GM23338 (cell line): ENCODE measurements at regions not wholly inside any gene's neighbourhood (a gene's known extent, or its start where the extent isn't known, plus 50 kb on each side); places are given as distances from the start of the nearest gene placed in this dataset.

Experiments
- ATAC-seq: fragments of 200-7000 bp; cut with Tn5 transposase; 3 replicates; pipeline ENCODE4 v1.9.1; 2020
- DNase-seq: peaks from one replicate; pipeline ENCODE4 v3.0.0-alpha.2; 2015; ENCODE audit warnings: low spot score
- H2AFZ ChIP-seq: fragments of 200-600 bp; sonication (generic); 2 replicates; pipeline ENCODE4 v1.8.0; 2016; ENCODE audit warnings: antibody characterized with exemption, mild to moderate bottlenecking, moderate library complexity
- H3F3A ChIP-seq: fragments of 200-600 bp; sonication (generic); replicated peaks from 2 replicates; pipeline ENCODE4 v1.8.0; 2017; ENCODE audit warnings: antibody characterized with exemption, mixed run types, low read depth
- H3K27ac ChIP-seq: fragments of 200-600 bp; sonication (generic); 2 replicates; pipeline ENCODE4 v1.6.1; 2016; ENCODE audit warnings: low read depth
- H3K27me3 ChIP-seq: fragments of 200-600 bp; sonication (generic); 2 replicates; pipeline ENCODE4 v1.8.0; 2016; ENCODE audit warnings: mild to moderate bottlenecking, mixed run types, moderate library complexity; ENCODE audit not compliant: insufficient read depth
- H3K36me3 ChIP-seq: fragments of 200-600 bp; sonication (generic); 2 replicates; pipeline ENCODE4 v1.8.0; 2016; ENCODE audit warnings: mild to moderate bottlenecking; ENCODE audit not compliant: insufficient read depth
- H3K4me1 ChIP-seq: fragments of 200-600 bp; sonication (generic); 2 replicates; pipeline ENCODE4 v1.8.0; 2016; ENCODE audit warnings: mild to moderate bottlenecking, moderate library complexity; ENCODE audit not compliant: insufficient read depth
- H3K4me2 ChIP-seq: fragments of 200-600 bp; sonication (generic); 2 replicates; pipeline ENCODE4 v1.7.1; 2017; ENCODE audit warnings: mixed run types
- H3K4me3 ChIP-seq: fragments of 200-600 bp; sonication (generic); 2 replicates; pipeline ENCODE4 v1.6.1; 2016; ENCODE audit warnings: mixed run types
- H3K79me2 ChIP-seq: fragments of 200-600 bp; sonication (generic); replicated peaks from 2 replicates; pipeline ENCODE4 v1.8.0; 2017; ENCODE audit warnings: mild to moderate bottlenecking; ENCODE audit not compliant: insufficient read depth
- H3K9me2 ChIP-seq: fragments of 200-600 bp; sonication (generic); 2 replicates; pipeline ENCODE4 v1.8.0; 2017; ENCODE audit not compliant: insufficient read depth
- H4K20me1 ChIP-seq: fragments of 200-600 bp; sonication (generic); replicated peaks from 2 replicates; pipeline ENCODE4 v1.8.0; 2017; ENCODE audit warnings: mild to moderate bottlenecking; ENCODE audit not compliant: insufficient read depth
- H3K27ac Mint-ChIP-seq: 2 replicates; pipeline ENCODE4 v1.8.0; 2020; ENCODE audit warnings: inconsistent platforms, mild to moderate bottlenecking, moderate library complexity, mixed read lengths
- H3K27me3 Mint-ChIP-seq: 3 replicates; pipeline ENCODE4 v1.8.0; 2022; ENCODE audit warnings: low read depth, mild to moderate bottlenecking, moderate library complexity, mixed read lengths, inconsistent platforms; ENCODE audit not compliant: insufficient read depth, poor library complexity
- H3K36me3 Mint-ChIP-seq: 3 replicates; pipeline ENCODE4 v1.8.0; 2021; ENCODE audit warnings: low read depth, mild to moderate bottlenecking, inconsistent platforms, moderate library complexity, mixed read lengths
- H3K4me1 Mint-ChIP-seq: 3 replicates; pipeline ENCODE4 v1.8.0; 2020; ENCODE audit warnings: mild to moderate bottlenecking, inconsistent platforms, mixed read lengths
- H3K4me3 Mint-ChIP-seq: 3 replicates; pipeline ENCODE4 v1.8.0; 2021; ENCODE audit warnings: moderate library complexity, mild to moderate bottlenecking, inconsistent platforms, mixed read lengths
- H3K9me3 Mint-ChIP-seq: 3 replicates; pipeline ENCODE4 v1.8.0; 2020; ENCODE audit warnings: moderate library complexity, mild to moderate bottlenecking, inconsistent platforms, mixed read lengths
- CREB1 ChIP-seq: fragments of 250-450 bp; sonication (Bioruptor Pico); IDR thresholded peaks from 2 replicates; pipeline ENCODE4 v1.5.0; 2020; ENCODE audit warnings: low read depth, mild to moderate bottlenecking, moderate library complexity
- CTCF ChIP-seq, 2 experiments: fragments of 200-600 bp in 1 of 2; sonication (generic) in 1 of 2; conservative IDR thresholded peaks; 2 replicates each; pipeline versions ENCODE4 v1.5.1 to v1.6.1; 2016 to 2017; ENCODE audit warnings: antibody characterized with exemption in 2 of 2, low read depth in 2 of 2, mild to moderate bottlenecking in 2 of 2, moderate library complexity in 1 of 2
- EZH2 ChIP-seq: fragments of 200-600 bp; sonication (generic); IDR thresholded peaks from one replicate; pipeline ENCODE4 v1.8.0; 2017; ENCODE audit warnings: antibody characterized with exemption, mild to moderate bottlenecking, low read depth; ENCODE audit not compliant: unreplicated experiment
- NANOG ChIP-seq: IDR thresholded peaks from 2 replicates; pipeline ENCODE4 v1.6.1; 2016; ENCODE audit warnings: antibody characterized with exemption, borderline replicate concordance
- POLR2AphosphoS5 ChIP-seq: IDR thresholded peaks from 2 replicates; pipeline ENCODE4 v1.6.1; 2016; ENCODE audit warnings: antibody characterized with exemption, low read depth
- STAT1 ChIP-seq: IDR thresholded peaks from one replicate; pipeline ENCODE4 v1.6.1; 2016; ENCODE audit warnings: antibody characterized with exemption; ENCODE audit not compliant: unreplicated experiment
- ZNF114 ChIP-seq: fragments of 250-450 bp; sonication (Bioruptor Pico); IDR thresholded peaks from 2 replicates; pipeline ENCODE4 v1.5.0; 2020; ENCODE audit warnings: mild to moderate bottlenecking, moderate library complexity
- ZNF331 ChIP-seq: fragments of 250-450 bp; sonication (Bioruptor Pico); IDR thresholded peaks from 2 replicates; pipeline ENCODE4 v1.5.0; 2020; ENCODE audit warnings: low read depth, mild to moderate bottlenecking, moderate library complexity
- ZNF462 ChIP-seq: fragments of 250-450 bp; sonication (Bioruptor Pico); IDR thresholded peaks from 2 replicates; pipeline ENCODE4 v1.5.0; 2020; ENCODE audit warnings: mild to moderate bottlenecking, moderate library complexity
- TF ChIP-seq, protein P1 (sequence below): IDR thresholded peaks from one replicate; pipeline ENCODE4 v1.6.1; 2018; ENCODE audit warnings: antibody characterized with exemption; ENCODE audit not compliant: unreplicated experiment

GRCh38 chr20:60752741-60753420, 499.2 kb upstream of the CDH4 start:
- Histone ChIP-seq H3K4me3 (no peak overlapping the region), H3F3A (no peaks in the 10 kb centered on the region), H3K4me2 (no peak overlapping the region), H3K27me3 (no peaks in the 10 kb centered on the region), H3K27ac (no peak overlapping the region), H3K9me2 (no peaks in the 10 kb centered on the region), H3K4me1 (peaks cover 15% of the 10 kb centered on the region; the same call in 1 of the 2 replicates), H4K20me1 (no peaks in the 10 kb centered on the region), H2AFZ (no peak overlapping the region), H3K79me2 (no peaks in the 10 kb centered on the region), H3K36me3 (no peaks in the 10 kb centered on the region)
- Mint-ChIP-seq H3K4me3 (no peak overlapping the region), H3K9me3 (peaks cover 13% of the 10 kb centered on the region), H3K36me3 (peaks cover 27% of the 10 kb centered on the region), H3K27me3 (peaks cover 9% of the 10 kb centered on the region), H3K4me1 (peaks cover 24% of the 10 kb centered on the region), H3K27ac (no peak overlapping the region)
- DNase-seq, result no peak
- TF ChIP-seq ZNF331 (no peak), EZH2 (no peak), NANOG (no peak), ZNF114 (CRISPR knock-in tag) (no peak), CTCF (conservative IDR thresholded peaks at IDR 0.05; ENCODE audit: low read depth in 2 of 2) (no peak), STAT1 (no peak), CREB1 (no peak)
- TF ChIP-seq, protein P1, sequence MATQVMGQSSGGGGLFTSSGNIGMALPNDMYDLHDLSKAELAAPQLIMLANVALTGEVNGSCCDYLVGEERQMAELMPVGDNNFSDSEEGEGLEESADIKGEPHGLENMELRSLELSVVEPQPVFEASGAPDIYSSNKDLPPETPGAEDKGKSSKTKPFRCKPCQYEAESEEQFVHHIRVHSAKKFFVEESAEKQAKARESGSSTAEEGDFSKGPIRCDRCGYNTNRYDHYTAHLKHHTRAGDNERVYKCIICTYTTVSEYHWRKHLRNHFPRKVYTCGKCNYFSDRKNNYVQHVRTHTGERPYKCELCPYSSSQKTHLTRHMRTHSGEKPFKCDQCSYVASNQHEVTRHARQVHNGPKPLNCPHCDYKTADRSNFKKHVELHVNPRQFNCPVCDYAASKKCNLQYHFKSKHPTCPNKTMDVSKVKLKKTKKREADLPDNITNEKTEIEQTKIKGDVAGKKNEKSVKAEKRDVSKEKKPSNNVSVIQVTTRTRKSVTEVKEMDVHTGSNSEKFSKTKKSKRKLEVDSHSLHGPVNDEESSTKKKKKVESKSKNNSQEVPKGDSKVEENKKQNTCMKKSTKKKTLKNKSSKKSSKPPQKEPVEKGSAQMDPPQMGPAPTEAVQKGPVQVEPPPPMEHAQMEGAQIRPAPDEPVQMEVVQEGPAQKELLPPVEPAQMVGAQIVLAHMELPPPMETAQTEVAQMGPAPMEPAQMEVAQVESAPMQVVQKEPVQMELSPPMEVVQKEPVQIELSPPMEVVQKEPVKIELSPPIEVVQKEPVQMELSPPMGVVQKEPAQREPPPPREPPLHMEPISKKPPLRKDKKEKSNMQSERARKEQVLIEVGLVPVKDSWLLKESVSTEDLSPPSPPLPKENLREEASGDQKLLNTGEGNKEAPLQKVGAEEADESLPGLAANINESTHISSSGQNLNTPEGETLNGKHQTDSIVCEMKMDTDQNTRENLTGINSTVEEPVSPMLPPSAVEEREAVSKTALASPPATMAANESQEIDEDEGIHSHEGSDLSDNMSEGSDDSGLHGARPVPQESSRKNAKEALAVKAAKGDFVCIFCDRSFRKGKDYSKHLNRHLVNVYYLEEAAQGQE, result no peak
- ATAC-seq, result no peak

- H3K4me1 Mint-ChIP-seq, result peaks cover 24% of the 10 kb centered on the region
- H3K9me3 Mint-ChIP-seq, result peaks cover 5% of the 10 kb centered on the region
- Histone ChIP-seq H3K4me1 (peaks cover 15% of the 10 kb centered on the region; the same call in 1 of the 2 replicates), H3F3A (no peaks in the 10 kb centered on the region), H3K27ac (no peak overlapping the region), H3K79me2 (no peaks in the 10 kb centered on the region), H2AFZ (no peak overlapping the region), H3K4me2 (no peak overlapping the region), H3K36me3 (no peaks in the 10 kb centered on the region), H3K9me2 (no peaks in the 10 kb centered on the region), H3K4me3 (no peak overlapping the region), H3K27me3 (no peaks in the 10 kb centered on the region), H4K20me1 (no peaks in the 10 kb centered on the region)
- no peak for DNase-seq
- peaks cover 6% of the 10 kb centered on the region for H3K27me3 Mint-ChIP-seq
- no peak overlapping the region for H3K27ac Mint-ChIP-seq
- H3K36me3 Mint-ChIP-seq, result peaks cover 8% of the 10 kb centered on the region
- ATAC-seq, result no peak
- no peak overlapping the region for H3K4me3 Mint-ChIP-seq
- TF ChIP-seq ZNF462 (no peak), POLR2AphosphoS5 (no peak)
These were observed 497.2 kb upstream of the CDH4 start for GRCh38 chr20:60754856-60755255.
